ENCODE measurements at regions not wholly inside any gene's neighbourhood (a gene's known extent, or its start where the extent isn't known, plus 50 kb on each side); places are given as distances from the start of the nearest gene placed in this dataset.

DNA sequence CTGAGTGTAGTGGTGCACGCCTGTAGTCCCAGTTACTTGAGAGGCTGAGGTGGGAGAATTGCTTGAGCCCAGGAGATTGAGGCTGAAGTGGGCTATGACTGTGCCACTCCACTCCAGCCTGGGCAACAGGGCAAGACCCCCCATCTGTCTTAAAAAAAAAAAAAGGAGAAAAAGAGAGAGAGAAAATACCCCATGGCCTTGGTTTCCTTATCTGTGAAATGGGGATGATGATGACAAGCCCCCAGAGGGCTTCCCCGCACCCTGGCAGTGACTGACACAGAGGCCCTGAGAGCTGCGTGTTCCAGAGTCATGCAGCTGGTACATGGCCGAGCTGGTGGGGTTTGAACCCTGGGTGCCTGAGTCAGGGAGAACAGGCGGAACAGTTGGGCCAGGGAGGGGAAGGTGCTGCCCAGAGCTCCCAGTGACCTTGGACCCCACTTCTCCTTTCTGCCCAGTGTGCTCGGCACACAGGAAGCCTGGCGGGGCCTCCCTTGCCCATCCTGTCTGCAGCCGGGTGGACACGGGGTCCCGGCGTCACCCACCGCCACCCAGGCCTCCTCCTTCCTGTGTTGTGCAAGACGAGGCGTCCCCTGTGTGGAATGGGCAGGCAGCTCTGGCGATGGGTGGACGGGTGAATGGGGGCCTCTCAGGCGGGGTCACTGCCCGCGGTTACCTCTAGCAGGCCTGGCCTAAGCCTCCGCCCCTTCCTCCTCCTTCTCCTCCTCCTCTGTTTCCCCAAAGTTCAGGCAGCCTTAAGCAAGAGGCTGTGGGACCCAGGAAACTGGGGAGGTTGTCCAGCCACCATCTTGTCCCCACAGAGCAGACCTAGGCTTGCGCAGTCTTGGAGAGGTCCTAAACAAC, 84.2 kb downstream of the CEBPB start:
- DNase-seq, result no peak

DNA sequence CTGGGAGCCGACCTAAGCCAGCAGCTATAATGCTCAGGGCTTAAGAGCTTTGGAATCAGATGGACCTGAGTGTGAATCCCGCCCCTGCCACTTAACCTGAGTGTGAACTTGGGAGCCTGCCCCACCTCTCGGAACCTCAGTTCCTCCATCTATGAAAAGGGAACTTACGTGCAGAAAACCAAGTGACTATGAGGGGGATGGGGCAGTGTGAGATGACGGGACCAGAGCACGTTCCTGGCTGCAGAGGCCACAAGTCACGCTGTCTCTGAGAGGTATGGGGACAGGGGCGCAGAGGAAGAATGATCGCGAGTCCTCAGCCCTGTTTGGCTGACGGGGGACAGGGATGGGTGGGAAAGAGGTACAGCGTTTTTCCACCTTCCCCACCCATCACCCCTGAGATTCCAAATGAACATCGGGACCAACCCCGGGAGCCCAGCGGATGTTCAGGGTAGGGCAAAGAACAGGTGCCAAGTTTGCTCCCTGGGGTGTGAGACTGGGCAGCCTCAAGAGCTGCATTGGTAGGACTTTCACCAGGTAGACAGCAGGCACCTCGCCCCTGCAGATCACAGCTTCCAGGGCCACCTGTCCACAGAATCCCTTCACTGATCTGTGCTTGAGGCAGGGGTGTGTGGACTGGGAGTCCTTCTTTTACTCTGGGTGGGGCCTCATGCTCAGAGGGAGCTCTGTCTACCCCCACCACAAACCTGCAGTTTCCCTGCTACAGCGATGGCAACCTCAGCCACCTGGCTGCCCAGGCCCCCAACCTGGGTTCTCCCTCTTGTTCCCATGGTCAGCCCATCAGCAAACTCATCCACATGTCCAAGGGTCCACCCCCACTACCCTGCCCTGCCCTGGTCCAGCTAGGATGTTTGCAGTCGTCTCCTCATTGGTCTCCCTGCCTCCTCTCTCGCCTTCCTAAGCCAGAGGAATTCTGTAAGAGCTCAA, 85.8 kb downstream of the CEBPB start:
- no peak for DNase-seq

DNA sequence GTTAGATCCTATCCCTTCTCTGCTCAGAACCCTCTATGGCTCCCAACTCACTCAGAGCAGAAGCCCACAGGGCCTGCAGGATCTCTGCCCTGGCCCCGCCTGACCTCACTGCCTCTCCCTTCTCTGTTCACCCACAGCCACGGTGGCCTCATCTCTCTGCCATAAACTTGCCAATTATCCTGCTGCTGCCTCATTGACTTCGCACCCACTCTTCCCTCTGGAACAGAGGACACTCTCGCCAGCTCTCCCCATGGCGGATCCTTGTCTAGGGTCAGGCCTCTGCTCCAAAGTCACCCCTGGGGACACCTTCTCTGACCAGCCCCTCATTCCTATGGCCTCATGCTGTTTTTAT, 86.4 kb downstream of the CEBPB start:
- DNase-seq, result no peak

DNA sequence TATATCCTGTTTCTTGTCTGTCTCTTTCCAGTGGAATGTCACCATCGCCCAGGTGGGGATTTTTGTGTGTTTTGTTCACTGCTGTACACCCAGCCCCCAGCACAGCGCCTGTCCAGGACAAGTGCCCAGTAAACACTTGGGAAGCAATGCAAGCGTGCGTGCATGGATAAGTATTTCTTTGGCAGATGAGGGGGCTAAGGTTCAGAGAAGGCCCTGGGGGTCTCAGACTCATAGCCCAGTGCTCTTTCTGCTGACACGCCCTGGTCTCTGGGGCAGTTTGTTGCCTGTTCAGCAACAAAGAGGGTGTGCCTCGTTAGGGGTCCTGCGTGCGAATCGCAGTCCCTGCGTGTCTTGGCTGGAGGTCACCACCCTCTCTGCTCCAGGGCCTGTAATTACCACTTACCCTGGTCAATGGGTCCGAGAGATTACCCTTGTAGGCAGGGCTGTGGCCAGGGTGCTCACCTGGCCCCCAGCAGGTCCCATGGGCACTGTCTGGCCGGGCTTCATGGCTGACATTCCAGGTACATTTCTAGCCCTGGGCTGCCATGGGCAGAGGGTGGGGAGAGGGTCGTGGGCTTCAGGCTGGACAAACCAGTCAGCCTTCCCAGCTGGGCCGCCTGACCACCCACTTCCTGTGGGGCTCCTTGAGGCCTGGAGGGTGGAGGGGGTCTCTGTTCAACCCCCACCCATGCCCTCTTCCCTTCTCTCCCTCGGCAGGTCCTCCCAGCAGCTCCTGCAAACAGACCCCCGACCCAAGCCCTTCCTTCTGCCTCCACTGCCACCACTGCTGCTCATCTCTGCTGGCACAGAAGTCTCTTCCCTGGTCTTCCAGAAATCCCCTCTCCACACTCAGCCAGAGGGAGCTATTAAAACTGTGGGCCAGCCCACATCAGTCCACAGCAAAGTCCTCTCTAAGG, 87.1 kb downstream of the CEBPB start:
- DNase-seq, result no peak

DNA sequence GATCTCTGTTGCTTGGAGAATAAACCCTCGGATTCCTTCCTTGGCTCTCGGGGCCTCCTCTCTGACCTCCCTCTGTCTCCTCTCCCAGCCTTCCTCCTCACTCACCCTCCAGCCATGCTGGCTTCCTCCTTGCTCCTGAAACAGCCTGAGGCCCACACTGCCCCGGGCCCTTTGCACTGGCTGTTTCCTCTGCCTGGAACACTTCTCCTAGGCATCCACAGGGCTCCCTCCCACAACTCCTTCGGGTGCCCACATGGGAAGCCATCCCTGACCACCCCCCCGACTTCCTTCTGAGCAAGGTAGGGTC, 87.7 kb downstream of the CEBPB start:
- DNase-seq, result no peak

DNA sequence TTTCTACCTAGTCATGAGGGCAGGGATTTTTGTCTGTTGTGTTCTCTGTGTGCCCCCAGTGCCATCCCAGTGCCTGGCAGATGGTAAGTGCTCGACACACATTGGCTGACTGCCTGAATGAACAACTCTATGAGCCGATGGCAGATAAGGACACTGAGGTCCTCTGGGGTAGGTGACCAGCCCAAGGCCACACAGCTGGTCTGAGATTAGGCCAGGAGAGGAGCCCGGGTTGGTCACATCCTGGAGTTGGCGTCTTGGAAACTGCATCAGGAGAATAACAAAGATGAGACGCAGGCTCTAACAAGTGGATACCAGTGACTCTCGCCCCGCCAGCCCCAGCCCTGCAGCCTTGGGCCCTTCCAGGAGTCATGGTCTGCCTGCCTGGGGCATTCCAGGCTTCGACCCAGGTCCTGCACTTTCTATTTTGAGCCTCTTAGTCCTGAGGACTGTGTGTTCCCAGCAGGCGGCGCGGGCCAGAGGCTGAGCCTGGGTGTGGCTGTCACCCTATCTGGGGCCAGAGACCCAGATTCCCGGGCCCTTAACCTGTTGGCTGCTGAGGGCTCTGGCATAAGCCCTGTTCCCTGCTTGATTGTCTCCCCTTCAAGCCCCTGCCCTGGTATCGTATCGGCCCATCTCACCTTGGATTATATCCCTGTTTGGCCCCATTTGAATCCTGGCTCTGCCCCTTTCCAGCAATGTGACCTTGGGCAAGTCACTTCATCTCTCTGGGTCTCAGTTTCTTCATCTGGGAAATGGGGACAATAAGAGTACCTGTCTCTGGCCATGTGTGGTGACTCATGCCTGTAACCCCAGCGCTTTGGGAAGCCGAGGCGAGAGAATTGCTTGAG, 88.3 kb downstream of the CEBPB start:
- no peak for DNase-seq

DNA sequence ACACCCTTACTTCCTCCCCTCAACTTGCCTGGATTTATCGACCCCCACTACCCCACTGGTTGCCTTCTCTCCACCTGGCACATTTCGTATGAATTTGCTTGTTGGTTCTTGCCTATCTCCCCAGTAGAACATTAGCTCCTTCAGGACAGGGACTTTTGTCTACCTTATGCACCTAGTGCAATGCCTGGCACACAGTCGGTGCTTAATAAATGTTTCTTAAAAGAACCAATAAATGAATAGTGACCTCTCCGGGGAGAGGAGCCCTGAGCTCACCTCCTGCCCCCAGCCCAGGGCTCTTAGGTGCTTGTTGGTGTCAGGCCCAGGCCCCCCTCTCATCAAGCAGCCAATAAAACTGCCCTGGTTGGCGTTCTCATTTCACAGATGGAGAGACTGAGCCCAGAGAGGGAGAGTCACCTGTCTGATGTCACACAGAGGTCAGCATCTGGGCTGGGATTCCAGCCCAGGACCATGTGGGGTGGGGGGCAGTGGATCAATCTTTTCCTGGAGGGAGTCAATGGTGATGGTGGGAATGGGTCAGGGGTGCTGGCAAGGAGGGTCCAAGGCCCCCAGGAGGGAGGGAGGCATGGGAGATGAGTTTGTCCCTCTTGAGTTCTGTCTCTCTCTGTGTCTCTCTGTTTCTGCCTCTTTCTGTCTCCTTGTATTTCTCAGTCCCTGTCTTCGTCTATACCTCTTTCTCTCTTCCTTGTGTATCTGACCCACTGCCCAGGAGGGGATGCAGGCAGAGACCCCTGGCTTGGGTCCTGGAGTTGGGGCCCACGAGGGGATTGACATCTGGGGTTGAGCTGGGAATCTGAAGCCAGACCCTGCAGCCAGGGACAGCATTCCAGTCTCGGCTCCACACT, 89.6 kb downstream of the CEBPB start:
- DNase-seq, result no peak

DNA sequence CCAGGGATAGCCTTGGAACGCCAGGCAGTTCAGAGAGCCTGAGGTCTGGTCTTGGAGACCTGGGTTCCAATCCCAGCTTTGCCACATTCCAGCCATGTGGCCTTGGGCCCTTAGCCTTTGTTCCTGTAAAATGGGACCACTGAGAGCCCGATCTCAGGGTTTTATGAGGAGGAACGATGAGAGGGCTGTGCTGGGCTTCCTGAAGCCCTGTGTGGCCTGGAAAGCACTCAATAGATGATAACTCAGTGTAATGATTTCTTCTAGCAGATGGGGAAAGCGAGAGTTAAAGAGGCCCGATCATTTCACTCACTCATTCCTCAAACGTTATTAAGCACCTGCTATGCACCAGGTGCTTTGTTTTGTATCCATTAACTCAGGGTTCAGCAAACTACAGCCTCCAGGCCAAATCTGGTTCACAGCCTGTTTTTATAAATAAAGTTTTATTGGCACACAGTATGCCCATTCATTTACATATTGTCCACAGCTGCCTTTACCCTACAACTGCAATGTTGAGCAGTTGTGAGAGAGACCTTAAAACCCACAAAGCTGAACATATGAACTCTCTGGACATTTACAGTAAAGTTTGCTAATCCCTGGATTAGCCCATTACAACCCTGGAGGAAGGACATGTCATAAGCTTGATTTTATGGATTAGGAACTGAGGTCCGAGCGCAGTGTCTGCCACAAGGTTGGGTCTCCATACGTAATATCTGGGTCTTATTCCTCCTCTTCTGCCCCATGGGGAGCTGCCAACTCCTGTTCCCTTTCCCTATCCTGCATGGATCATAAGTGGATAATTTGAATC, 90.4 kb downstream of the CEBPB start:
- DNase-seq, result no peak

DNA sequence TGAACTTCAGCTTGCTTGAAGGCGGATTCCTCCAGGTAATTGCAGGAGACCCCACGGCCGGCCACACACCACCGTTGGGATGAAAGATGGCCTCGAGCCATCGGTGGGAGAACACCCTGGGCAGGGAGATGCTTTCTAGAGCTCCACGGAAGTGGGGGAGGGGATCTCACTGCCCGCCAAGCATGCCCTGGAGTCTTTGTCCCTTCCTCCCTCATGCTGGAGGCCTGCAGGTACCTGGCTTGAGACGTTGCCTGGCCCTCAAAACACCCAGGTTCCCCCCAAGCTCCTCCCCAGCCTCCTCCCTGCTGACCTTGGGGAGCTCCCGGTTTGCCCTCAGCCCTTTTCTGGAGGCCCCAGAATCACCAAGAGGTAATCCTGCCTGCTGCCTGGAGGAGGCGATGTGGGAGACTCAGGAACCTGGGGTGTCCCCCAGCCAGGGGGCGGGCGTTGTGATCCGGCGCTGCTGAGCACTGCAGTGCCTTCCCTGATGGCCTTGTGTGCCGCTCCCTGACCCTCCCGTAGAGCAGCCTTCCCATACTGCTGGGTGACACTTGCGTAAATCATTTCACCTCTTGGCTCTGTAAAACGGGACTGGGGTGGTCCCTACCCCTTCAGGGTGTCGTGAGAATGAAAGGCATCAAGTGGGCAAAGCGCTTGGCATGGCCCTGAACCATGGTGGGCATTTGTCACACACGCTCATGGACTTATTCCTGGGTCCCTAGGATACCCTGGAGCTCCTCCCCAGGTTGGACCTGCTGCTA, 91.4 kb downstream of the CEBPB start:
- DNase-seq, result no peak

DNA sequence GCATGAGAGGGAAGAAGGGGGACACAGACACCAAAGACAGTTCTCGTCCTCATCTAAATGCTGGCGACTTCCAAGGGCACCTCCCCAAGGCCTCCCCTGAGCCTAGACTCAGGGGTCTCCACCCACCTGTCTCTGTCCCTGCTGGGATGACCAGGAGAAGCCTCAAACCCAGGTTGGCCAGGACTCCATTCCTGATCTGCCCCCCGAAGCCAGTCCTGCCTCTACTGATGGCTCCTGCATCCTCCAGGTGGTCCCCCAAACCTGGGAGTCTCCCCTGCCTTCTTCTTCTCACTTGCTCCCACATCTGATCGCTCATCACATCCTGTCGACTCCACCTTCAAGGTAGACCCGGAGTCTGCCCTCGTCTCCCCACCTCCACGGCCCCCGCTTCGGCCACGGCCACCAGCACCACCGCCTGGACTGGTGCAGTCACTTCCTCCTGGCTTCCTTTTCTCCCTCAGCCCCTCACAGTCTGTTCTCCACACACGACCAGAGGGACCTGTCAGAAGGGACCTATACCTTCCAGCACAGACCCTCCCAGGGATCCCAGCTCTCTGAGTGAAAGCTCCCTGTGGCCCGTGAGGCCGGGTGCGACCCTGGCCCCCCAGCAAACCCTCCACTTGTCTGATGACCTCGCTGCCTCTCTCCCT, 92.1 kb downstream of the CEBPB start:
- DNase-seq, result no peak

DNA sequence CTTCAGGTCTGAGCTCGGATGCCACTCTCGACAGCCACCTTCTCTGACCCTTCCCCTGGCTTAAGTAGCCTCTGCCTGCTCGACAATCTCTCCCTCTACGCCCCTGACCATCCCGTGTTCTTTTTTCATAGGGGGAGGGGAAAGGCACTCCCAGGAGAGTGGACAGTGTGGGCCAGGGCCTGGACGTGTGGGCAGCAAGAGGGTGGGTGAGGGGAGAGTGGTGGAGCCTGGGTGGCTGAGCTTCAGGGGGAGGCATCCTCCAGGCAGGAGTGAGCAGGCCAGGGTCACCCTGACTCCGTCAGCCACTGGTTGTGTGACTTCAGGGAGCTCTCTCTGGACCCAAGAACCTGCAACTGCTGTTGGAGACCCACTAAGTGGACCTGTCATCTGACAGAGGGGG, 92.7 kb downstream of the CEBPB start:
- DNase-seq, result no peak

DNA sequence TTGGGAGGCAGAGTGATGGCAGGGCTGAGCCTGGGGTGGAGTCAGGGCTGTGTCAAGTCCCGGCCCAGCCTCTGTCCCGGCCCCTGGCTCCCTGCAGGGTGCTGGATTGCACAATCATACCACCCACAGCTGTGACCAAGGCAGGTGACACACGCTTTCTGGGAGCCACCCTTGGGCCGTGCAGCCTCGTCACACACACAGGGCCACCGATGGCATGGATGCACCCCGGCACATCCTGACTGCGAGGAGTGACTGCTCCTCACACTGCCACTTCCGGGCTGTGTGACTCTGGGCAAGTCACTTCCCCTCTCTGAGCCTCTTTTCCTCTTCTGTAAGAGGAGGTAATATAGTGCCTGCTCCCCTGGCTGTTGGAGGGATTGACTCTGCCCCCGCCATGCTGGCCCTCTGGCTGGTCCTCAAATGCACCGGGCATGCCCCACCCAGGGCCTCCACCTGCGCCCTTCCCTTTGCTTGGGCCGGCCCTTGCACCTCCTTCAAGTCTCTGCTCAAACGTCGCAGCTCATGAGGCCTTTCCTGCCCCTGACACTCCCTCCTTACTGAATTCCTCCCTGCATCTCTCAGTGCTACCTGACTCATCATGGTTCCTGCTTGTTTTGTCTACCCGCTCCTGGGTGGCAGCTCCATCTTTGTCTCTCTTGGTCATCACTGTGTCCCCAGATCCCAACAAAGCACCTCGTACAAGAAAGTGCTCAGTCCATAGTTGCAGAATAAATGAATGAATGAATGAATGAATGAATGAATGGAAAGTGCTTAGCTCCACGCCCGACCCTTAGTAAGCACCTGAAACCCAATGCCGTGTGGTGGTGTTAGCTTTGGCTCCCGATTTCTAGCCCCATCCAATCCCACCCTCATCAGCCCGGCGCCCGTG, 93.5 kb downstream of the CEBPB start:
- no peak for DNase-seq

DNA sequence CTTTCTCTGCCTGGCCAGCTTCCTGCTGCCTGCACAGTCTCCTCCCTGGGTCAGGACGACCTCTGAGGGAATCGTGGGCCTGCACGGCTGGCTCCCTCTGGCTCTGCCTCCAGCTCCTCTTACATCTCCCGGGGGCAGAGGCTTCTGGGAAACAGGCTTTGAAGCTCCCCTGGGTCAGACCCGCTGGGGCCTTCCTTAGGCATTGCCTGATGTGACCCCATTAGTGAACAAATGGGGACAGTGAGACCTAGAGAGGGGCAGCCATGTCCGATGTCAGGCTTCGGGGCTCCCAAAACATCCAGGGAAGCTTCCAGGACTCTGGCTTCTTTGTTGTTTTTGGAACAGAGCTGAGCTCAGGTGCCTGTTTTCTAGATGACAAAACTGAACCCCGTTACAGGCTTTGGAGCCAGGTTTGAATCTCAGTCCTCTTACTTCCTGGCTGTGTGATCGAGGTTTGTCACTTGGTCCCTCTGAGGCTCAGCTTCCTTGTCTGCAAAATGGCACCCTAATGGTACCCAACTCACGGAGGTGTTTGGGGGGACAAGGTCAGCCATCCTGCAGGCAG, 94.3 kb downstream of the CEBPB start:
- no peak for DNase-seq

DNA sequence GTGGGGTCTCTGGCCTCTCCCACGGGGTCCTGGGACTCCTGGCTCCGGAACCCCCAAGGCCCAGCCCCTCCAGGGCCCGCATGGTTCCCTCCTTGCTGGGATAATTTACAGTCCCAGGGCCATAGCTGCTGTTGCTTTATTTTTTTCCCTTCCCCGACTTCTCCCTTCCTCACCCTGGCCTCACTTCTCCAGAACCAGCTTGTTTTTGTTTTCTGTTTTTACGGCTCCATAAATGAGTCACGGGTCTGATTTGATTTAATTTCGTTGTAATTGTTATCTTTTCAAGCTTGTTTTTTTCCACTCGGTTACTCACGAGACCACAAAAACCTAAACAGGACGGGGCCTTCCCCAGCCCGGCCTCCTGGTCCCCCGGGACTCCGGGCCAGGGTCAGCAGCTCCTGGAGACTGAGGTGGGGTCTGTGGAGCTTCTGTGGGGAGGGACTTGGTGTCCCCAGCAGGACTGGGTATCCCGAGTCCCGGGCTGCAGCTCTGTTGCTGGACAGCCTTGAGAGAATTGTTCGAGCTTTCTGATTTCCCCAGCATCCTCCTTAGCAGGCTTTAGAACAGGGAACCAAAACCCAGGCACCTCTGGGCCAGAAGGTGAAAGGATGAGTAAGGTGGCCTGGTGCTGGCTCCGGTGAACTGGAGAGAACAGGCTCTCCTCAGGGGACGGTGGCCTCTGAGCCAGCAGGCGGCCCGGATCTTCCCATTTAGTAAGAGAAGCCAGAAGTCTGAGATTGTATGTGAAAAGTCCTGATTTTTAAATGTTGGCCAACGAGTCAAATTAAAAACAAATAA, 94.9 kb downstream of the CEBPB start:
- DNase-seq, result no peak

DNA sequence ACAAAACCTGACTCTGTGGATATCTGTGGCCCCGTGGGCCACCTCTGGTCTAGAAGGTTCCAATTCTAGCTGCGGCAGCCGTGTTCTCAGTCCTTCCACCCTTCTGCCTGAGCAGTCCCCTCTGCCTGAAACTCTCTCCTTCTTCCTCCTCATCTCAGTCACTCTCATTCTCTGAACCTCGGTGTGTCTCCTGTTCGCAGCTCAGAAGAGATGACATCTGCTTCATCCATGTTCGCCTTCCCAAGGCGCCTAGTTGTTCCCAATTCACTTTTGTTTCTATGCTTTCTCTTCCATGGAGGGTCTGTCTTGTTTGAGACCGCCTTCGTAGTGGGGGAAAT, 95.5 kb downstream of the CEBPB start:
- DNase-seq, result no peak

DNA sequence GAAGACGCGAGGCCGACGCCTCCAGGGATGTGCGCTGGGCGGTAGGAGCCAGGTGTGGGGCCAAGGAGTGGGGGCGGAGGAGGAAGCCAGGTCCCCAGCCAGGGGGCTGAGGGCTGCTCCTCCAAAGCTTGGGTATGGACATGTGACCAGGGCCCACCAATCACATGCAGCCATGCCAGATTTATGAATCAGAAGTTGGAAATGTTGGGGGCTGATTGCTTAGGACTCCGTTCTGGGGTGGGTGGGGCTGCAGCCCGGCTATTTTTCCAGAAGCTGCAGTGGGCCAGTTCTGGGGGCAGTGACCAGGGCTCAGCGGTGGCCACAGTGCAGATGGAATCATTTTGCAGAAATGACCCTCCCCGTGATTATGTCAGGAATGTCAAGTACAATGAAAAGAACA, 96.0 kb downstream of the CEBPB start:
- no peak for DNase-seq

DNA sequence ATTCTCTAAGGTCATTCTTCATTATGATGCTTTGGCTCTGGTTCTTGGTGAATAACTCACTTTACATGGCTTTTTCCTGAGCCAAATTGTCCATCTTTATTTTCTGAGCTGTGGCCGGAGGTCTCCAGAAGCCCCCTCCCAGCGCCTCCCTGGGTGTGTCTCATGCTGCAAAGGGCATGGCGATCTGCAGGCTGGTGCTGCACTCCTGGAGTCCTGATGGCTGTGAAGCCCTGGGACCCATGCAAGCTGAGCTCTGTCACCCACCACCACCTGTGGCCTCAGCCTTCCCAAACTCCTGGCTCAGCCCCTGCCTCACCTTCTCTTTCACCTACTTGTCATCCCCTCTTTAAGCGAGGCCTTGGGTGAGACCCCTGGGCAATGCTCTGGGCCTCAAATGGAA, 96.9 kb downstream of the CEBPB start:
- no peak for DNase-seq
